ENCODE measurements at regions not wholly inside any gene's neighbourhood (a gene's known extent, or its start where the extent isn't known, plus 50 kb on each side); places are given as distances from the start of the nearest gene placed in this dataset.

- TF ChIP-seq POLR2A (IDR thresholded peaks at IDR 0.05; ENCODE audit: borderline replicate concordance, extremely low read depth, insufficient read depth, insufficient read length) (no peak), MAX (IDR thresholded peaks at IDR 0.05) (no peak)
These were observed 718.1 kb upstream of the EEF2KMT start for GRCh38 chr16:5815570-5816237.
